Stimulated activated CD4-positive, alpha-beta T cell treated with anti-CD3 and anti-CD28 coated beads, TNF-alpha, amount 100 ng/mL, for 48 hours (primary cell): ENCODE measurements at regions not wholly inside any gene's neighbourhood (a gene's known extent, or its start where the extent isn't known, plus 50 kb on each side); places are given as distances from the start of the nearest gene placed in this dataset.
A peak's percentile ranks its signal among the peaks of the same experiment; 100 is the strongest.

Experiments
- DNase-seq, 3 donors: peaks; one replicate each; pipeline ENCODE4 v3.0.0-alpha.2; 2020; ENCODE audit warnings: low read depth in 3 of 3

GRCh38 chr2:200725596-200725995 lies 86.1 kb upstream of the BZW1 start:
- no peak for DNase-seq

DNA sequence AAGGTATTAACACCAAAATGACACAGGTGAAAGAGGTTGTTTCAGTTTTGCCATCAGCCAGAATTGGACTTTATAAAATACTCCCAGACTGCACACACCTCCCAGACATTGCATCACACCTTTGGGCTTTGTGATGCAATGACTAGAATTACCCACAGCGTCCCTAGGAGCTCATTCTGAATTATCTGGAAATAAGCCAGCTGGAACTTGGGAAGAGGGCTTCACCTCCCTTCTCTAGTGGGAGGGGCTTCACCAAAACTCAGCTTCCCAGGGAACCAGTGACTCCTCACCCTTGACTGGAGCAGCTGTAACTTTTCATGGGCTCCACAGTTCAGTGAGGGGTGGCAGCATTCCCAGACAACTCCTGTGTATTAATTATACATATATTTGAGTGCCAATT lies 83.1 kb upstream of the BZW1 start:
- DNase-seq, result no peak

GRCh38 chr2:200730302-200730701 lies 81.4 kb upstream of the BZW1 start:
- DNase-seq, result no peak

- no peak for DNase-seq
Measured at GRCh38 chr2:200730960-200731359, 80.8 kb upstream of the BZW1 start.

GRCh38 chr2:200732866-200733265 lies 78.8 kb upstream of the BZW1 start:
- no peak for DNase-seq

- DNase-seq, result no peak
Measured at GRCh38 chr2:200733713-200734198, 78.0 kb upstream of the BZW1 start.

DNA sequence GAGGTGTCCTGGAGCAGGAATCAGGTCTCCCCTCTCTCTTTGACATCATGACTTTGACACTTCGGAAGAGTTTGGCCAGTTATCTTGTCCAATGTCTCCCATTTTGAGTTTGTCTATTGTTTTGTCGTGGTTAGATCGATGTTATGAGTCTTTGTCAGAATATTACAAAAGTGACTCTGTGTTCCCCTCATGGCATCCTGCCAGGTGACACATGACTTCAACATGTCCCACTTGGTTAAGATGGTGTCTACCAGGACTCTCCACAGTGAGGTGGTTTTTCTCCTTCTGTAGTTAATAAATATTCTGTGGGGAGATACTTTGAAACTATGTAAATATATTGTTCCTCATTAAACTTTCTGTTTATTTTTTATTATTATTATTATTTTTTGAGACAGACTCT lies 76.6 kb upstream of the BZW1 start:
- DNase-seq, result peak in 2 of 3 donors; percentile 6 to 21

DNA sequence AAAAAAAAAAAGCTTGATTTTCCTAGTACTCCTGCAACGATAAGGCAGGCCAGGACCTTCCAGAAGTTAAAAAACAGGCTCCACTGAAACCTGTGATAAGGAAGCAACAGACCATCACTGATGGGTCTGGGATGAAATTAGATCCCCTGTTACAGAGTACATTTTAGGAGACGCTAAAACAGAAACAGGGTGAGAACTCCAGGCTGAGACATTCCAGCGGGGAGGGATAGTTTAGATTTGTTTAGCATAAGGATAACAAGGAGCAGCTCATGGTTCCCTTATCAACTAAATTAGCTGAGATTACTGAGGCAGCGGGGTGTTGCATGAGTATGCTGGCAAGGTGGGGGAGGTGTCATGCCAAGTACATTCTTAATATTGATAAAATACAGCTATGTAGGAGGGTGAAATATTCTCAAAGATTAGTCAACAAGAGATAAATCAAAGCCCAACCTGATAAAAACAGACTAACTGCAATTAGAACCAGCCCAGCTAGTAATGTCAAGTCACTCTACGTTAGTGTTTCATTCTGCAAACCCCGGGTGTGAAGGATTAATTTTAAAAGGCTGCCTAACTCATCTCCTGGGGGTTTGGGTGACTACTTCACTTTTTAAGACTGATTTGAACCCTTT lies 75.0 kb upstream of the BZW1 start:
- DNase-seq, result no peak

DNA sequence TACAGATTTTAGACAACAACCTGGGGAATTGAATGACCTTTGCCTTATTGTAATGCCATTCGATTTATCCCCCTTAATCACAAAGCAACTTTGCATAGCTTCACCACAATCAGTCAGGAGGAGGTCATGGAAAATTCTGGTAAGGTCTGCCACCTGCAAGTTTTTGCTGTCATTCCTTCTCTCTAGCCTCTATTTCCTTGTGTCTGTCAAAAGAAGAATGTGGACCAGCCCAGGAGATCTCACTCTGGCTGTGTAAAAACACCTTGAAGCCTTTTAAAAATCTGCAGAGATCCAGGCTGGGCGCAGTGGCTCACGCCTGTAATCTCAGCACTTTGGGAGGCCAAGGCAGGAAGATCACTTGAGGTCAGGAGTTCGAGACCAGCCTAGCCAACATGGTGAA lies 74.1 kb upstream of the BZW1 start:
- DNase-seq, result no peak

DNA sequence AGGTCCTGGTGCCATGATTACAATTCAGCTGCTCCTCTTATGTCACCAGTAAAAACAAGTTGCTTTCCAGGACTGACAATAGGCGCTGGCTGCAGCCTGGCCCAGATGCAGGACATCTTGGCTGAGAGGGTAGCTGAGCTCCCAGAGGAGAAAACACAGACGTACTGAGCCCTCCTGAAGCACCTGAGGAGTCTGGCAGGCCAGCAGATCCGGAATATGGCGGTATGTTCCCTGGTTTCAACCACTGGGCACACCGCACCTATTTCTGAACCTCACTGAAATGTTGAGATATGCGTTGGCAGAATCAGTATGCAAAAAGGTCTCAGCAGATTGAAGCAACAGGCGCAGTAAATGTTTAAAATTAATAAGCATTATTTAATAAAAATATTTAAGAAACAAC lies 73.1 kb upstream of the BZW1 start:
- no peak for DNase-seq

DNA sequence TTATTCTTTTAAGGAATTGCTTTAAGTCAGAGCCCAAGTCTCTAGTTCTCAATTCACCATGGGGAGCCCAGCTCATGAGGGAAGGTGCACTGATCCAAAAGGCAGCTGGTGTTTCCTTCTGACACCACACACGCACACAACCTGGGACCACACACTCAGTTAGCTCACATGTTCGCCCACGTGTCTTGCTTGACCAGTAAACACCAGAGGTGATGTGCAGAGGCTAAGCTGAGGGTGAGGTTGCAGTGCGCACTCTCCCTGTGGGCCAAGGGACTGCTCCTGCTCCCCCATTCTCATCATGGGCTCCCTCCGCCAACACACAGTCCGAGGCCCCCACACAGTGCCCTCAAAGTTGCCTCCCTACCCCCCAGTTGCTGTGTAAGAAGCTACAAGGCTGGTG lies 70.8 kb upstream of the BZW1 start:
- DNase-seq, result no peak

- DNase-seq, result no peak
Measured at GRCh38 chr2:200741468-200742202, 70.1 kb upstream of the BZW1 start.

DNA sequence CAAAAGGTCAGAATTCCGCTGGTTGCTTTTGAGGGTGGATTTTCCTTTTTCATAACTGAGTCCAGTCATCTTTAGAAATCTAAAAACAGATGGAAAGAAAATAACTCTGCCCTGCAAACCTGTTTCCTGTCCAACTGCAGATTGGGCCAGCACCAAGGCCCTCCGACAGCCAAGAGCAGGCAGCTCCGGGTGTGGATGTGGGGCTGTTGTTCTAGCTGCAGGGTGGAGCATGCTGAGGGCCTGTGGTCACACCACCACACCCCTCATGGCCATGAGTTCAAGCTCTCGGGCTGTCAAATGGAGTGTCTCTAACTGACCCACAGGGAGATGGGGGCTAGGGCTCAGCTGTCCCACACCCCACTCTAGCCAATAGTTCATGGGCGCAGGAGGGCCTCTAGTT lies 69.3 kb upstream of the BZW1 start:
- DNase-seq, result no peak

GRCh38 chr2:200743042-200743676 lies 68.6 kb upstream of the BZW1 start:
- DNase-seq, result no peak

DNA sequence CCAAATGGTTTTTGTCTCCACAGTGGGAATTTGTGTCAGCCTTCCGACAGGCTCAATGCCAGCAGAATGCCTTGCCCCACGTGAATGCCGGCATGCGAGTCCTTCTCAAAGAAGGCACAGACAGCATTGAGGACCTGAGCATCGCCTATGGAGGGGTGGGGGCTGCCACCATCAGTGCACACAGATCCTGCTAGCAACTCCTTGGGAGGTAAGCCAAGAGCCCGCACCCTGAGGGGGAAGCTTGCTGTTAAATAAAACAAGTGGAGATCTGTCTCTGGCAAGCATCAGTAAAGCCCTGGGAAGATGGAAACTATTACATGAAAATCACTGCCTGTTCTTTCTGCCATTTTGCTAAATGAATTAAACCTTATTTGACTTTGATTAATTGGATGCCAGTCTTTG lies 67.5 kb upstream of the BZW1 start:
- no peak for DNase-seq

GRCh38 chr2:200746301-200746700 lies 65.4 kb upstream of the BZW1 start:
- DNase-seq, result no peak

DNA sequence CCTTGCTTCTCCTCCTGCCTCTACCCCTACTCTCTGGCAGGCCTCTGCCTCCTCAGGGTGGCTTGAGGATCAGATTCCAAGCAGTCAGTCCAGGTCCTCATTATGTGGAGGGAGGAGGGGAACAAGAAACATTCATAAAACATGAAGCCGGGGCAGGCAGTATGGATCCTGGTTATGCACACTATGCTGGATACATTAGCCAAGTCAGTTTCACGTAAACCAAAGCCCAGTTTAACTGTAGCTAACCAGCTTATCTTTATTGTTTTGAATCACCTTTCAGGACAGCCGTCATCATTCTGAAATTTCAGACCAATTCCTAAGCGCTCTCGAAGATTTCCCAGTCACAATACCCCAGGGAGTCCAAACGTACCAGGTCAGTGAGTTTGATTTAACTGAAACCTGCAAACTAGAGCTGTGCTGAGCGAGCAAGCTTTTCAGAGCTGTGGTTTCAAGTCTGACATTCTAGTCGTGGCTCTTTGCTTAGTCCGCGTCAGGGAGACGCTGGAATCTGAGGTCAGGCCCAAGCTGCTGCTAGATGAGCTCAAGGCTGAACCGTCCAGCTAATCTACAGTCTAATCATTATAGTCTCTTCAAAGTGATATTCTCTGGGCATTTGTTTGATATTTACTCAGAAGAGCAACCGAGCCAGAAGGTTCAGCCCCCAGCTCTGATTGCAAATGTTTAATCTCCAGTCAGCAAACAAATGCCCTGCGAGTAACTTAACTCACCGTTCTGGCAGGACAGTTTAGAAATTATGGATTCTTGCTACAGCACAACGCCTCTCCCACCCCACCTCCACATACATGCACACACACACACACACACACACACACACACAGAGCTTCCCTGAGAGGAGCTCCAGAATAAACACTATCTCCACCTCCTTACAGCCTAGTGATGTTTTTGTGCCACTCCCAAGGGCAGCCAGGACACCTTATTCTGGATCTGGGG lies 63.8 kb upstream of the BZW1 start:
- DNase-seq, result no peak

DNA sequence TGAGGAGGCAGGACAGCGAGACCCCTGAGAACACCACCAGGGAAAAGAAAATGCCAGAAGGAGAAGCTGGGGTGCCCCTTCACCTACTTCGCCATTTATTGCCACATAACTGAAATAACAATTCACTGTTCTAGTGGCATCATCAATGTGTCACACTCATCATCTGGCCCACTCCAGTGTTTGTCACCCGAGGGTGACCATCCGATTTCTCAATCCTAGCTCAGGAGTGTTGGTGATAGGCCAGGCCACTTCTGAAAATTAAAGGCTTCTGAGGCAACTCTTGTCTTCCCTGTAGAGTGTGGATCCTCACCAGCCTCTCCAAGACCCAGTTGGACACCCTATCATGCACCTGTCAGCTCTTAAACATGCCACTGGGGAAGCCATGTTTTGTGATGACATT lies 62.9 kb upstream of the BZW1 start:
- no peak for DNase-seq

DNA sequence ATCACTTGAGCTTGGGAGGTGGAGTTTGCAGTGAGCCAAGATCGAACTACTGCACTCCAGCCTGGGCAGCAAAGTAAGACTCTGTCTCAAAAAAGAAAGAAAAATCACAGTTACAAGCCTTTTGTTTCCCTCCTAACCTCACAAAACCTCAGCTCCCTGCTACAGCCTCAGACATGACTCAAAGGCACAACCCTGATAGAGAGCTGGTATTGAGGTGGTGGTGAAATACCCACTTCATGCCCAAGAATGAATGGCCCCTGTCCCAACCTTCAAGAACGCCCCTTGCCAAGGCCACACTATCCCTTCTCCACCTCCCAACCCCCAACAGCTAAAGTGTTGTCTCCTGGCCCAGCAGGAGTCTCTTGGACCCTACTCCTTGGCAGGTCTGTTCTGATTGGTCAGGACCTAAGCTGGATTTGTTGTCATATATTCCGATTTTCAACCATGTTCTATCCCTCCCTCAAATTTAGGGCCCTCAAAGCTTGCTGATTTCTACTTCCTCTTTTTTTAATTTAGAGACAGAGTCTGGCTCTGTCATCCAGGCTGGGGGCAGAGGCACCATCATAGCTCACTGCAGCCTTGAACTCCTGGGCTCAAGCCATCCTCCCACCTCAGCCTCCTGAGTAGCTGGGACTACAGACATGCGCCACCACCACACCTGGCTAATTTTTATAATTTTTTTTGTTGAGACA lies 61.9 kb upstream of the BZW1 start:
- no peak for DNase-seq

- no peak for DNase-seq
Measured at GRCh38 chr2:200750323-200750910, 61.3 kb upstream of the BZW1 start.

- no peak for DNase-seq
Measured at GRCh38 chr2:200751786-200752185, 59.9 kb upstream of the BZW1 start.
